MM.1S (cell line): ENCODE measurements at regions not wholly inside any gene's neighbourhood (a gene's known extent, or its start where the extent isn't known, plus 50 kb on each side); places are given as distances from the start of the nearest gene placed in this dataset.
"Not testable (repeated sequence)": the region's sequence is repeated elsewhere in the genome, so short reads cannot be mapped to it uniquely, and the experiment has no call there.

Source experiments
- DNase-seq: peaks from one replicate; pipeline ENCODE4 v3.0.0-alpha.2; 2015
- H2AFZ ChIP-seq: fragments of 300-600 bp; sonication (generic); 2 replicates; pipeline ENCODE4 v1.6.0; 2016; ENCODE audit warnings: antibody characterized with exemption, low read length
- H3F3A ChIP-seq: fragments of 300-600 bp; sonication (generic); 2 replicates; pipeline ENCODE4 v1.6.1; 2016; ENCODE audit warnings: mild to moderate bottlenecking, antibody characterized with exemption, low read length, moderate library complexity, mixed read lengths; ENCODE audit not compliant: insufficient read depth
- H3K27ac ChIP-seq: fragments of 300-600 bp; sonication (generic); 2 replicates; pipeline ENCODE4 v1.5.1; 2016; ENCODE audit warnings: mild to moderate bottlenecking, low read length
- H3K27me3 ChIP-seq: fragments of 300-600 bp; sonication (generic); replicated peaks from 2 replicates; pipeline ENCODE4 v1.6.0; 2016; ENCODE audit warnings: low read length; ENCODE audit not compliant: insufficient read depth
- H3K36me3 ChIP-seq: fragments of 300-600 bp; sonication (generic); replicated peaks from 2 replicates; pipeline ENCODE4 v1.6.1; 2016; ENCODE audit warnings: mild to moderate bottlenecking, low read length, mixed read lengths; ENCODE audit not compliant: insufficient read depth
- H3K4me1 ChIP-seq: fragments of 300-600 bp; sonication (generic); 2 replicates; pipeline ENCODE4 v1.6.1; 2016; ENCODE audit warnings: low read length, mixed read lengths
- H3K4me2 ChIP-seq: fragments of 300-600 bp; sonication (generic); 2 replicates; pipeline ENCODE4 v1.6.0; 2016; ENCODE audit warnings: low read depth, low read length
- H3K4me3 ChIP-seq: fragments of 300-600 bp; sonication (generic); 2 replicates; pipeline ENCODE4 v1.5.1; 2016; ENCODE audit warnings: low read length, mixed read lengths
- H3K79me2 ChIP-seq: fragments of 300-600 bp; sonication (generic); 2 replicates; pipeline ENCODE4 v1.6.1; 2016; ENCODE audit warnings: mixed run types, low read length, mixed read lengths
- H3K9ac ChIP-seq: fragments of 300-600 bp; sonication (generic); 2 replicates; pipeline ENCODE4 v1.6.1; 2016; ENCODE audit warnings: low read length, mixed read lengths
- H3K9me2 ChIP-seq: fragments of 300-600 bp; sonication (generic); replicated peaks from 2 replicates; pipeline ENCODE4 v1.6.1; 2016; ENCODE audit warnings: mild to moderate bottlenecking, low read length, mixed read lengths; ENCODE audit not compliant: insufficient read depth
- H3K9me3 ChIP-seq: fragments of 300-600 bp; sonication (generic); replicated peaks from 2 replicates; pipeline ENCODE4 v1.6.1; 2016; ENCODE audit warnings: mild to moderate bottlenecking, low read length, mixed read lengths; ENCODE audit not compliant: insufficient read depth
- H4K20me1 ChIP-seq: fragments of 300-600 bp; sonication (generic); 2 replicates; pipeline ENCODE4 v1.6.1; 2016; ENCODE audit warnings: mild to moderate bottlenecking, low read length, moderate library complexity, mixed read lengths; ENCODE audit not compliant: insufficient read depth
- CTCF ChIP-seq: fragments of 300-600 bp; sonication (generic); IDR thresholded peaks from 2 replicates; pipeline ENCODE4 v1.5.1; 2016; ENCODE audit warnings: antibody characterized with exemption, low read length, mixed read lengths
- EZH2 ChIP-seq: fragments of 300-600 bp; sonication (generic); optimal IDR thresholded peaks from 2 replicates; pipeline ENCODE3; 2017; ENCODE audit warnings: low read depth, mild to moderate bottlenecking, antibody characterized with exemption, low read length, mixed read lengths
- EZH2phosphoT487 ChIP-seq: fragments of 300-600 bp; sonication (generic); IDR thresholded peaks from 2 replicates; pipeline ENCODE4 v1.6.1; 2018; ENCODE audit warnings: antibody characterized with exemption, low read length

- Histone ChIP-seq H3K79me2 (no peaks in the 10 kb centered on the region), H4K20me1 (no peaks in the 10 kb centered on the region), H3K9me2 (no peaks in the 10 kb centered on the region), H3F3A (no peaks in the 10 kb centered on the region), H3K9me3 (no peaks in the 10 kb centered on the region), H3K4me1 (no peaks in the 10 kb centered on the region), H3K4me3 (no peak overlapping the region), H3K36me3 (no peaks in the 10 kb centered on the region), H3K9ac (no peak overlapping the region), H3K27me3 (no peaks in the 10 kb centered on the region), H3K27ac (no peak overlapping the region; the same call in 1 of the 2 replicates), H3K4me2 (no peak overlapping the region), H2AFZ (no peak overlapping the region)
- TF ChIP-seq EZH2 (no peak), EZH2phosphoT487 (no peak), CTCF (no peak)
- no peak for DNase-seq
Observed at GRCh38 chr6:76984572-76984971, 478.7 kb downstream of the HTR1B start.

GRCh38 chr6:76982476-76983199 lies 480.7 kb downstream of the HTR1B start:
- H2AFZ ChIP-seq, result no peak overlapping the region
- H3K9ac ChIP-seq, result no peak overlapping the region
- no peak overlapping the region for H3K27ac ChIP-seq
- H3F3A ChIP-seq, result no peaks in the 10 kb centered on the region
- H3K4me2 ChIP-seq, result no peak overlapping the region
- DNase-seq, result no peak
- H3K9me2 ChIP-seq, result no peaks in the 10 kb centered on the region
- H3K9me3 ChIP-seq, result no peaks in the 10 kb centered on the region
- H3K4me3 ChIP-seq, result no peak overlapping the region
- TF ChIP-seq EZH2phosphoT487, result no peak
- no peak for TF ChIP-seq EZH2
- no peak for TF ChIP-seq CTCF
- no peaks in the 10 kb centered on the region for H3K36me3 ChIP-seq
- H3K4me1 ChIP-seq, result no peaks in the 10 kb centered on the region
- no peaks in the 10 kb centered on the region for H3K27me3 ChIP-seq
- H3K79me2 ChIP-seq, result no peaks in the 10 kb centered on the region
- H4K20me1 ChIP-seq, result no peaks in the 10 kb centered on the region

GRCh38 chr6:76972474-76972873 lies 490.8 kb downstream of the HTR1B start:
- Histone ChIP-seq H3K4me1 (no peaks in the 10 kb centered on the region), H3K4me2 (no peak overlapping the region), H4K20me1 (no peaks in the 10 kb centered on the region), H3K36me3 (no peaks in the 10 kb centered on the region), H3K4me3 (no peak overlapping the region), H3F3A (no peaks in the 10 kb centered on the region), H3K27ac (no peak overlapping the region), H2AFZ (no peak overlapping the region), H3K9ac (no peak overlapping the region), H3K79me2 (no peaks in the 10 kb centered on the region), H3K9me2 (no peaks in the 10 kb centered on the region), H3K27me3 (no peaks in the 10 kb centered on the region), H3K9me3 (no peaks in the 10 kb centered on the region)
- DNase-seq, result no peak
- no peak for TF ChIP-seq EZH2phosphoT487

- H3K9me3 ChIP-seq, H3K27ac ChIP-seq, H3K4me1 ChIP-seq, H4K20me1 ChIP-seq, H2AFZ ChIP-seq, H3K9ac ChIP-seq, H3F3A ChIP-seq, H3K79me2 ChIP-seq, DNase-seq, H3K4me3 ChIP-seq, H3K36me3 ChIP-seq, H3K27me3 ChIP-seq, H3K9me2 ChIP-seq, H3K4me2 ChIP-seq: not testable (repeated sequence)
Observed at GRCh38 chr6:76959177-76959576, 504.1 kb downstream of the HTR1B start.
